ENCODE measurements at regions not wholly inside any gene's neighbourhood (a gene's known extent, or its start where the extent isn't known, plus 50 kb on each side); places are given as distances from the start of the nearest gene placed in this dataset.

- DNase-seq (ENCODE audit: low spot score): no peak
Measured at GRCh38 chr16:24414534-24414933, 124.8 kb upstream of the RBBP6 start.

- no peak for DNase-seq (ENCODE audit: low spot score)
Measured at GRCh38 chr16:24418733-24419132, 120.6 kb upstream of the RBBP6 start.

GRCh38 chr16:24423312-24423711 is 116.1 kb upstream of the RBBP6 start:
- DNase-seq (ENCODE audit: low spot score): no peak

- no peak for DNase-seq (ENCODE audit: low spot score)
Measured at GRCh38 chr16:24424364-24424763, 115.0 kb upstream of the RBBP6 start.

DNA sequence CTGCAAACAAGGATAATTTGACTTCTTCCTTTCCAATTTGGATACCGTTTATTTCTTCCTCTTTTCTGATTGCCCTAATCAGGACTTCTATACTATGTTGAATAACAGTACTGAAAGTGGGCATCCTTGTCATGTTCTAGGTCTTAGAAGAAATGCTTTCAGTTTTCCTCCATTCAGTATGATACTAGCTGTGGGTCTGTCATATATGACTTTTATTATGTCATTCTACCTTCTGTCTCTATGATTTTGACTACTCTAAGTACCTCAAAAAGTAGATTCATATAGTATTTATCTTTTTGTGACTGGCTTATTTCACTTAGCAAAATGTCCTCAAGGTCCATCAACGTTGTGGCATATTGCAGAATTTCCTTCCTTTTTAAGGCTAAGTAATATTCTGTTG is 111.5 kb upstream of the RBBP6 start:
- DNase-seq (ENCODE audit: low spot score): no peak

- no peak for DNase-seq (ENCODE audit: low spot score)
Measured at GRCh38 chr16:24428756-24429155, 110.6 kb upstream of the RBBP6 start.

- peak; percentile 12 for DNase-seq (ENCODE audit: low spot score)
Measured at GRCh38 chr16:24430954-24431760, 108.2 kb upstream of the RBBP6 start.

DNA sequence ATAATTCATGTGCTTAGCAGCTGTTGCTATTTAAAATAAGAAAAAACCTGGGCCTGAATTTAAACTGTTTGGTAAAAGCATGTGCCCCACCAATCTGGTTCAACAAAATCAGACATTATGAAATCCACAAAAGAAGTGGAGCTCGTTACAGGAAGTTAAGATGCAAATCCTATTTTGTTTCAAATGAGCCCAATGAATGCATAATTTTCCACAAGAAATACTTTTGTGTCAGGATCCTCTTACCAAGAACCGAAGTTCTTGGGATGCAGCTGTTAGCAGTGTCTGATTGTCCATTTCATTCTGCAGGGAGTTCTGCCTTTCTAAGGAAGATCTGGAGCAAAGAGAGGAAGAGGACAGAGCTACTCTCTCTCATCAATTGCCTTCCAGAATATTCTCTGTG is 105.7 kb upstream of the RBBP6 start:
- no peak for DNase-seq (ENCODE audit: low spot score)

- no peak for DNase-seq (ENCODE audit: low spot score)
Measured at GRCh38 chr16:24440306-24440705, 99.1 kb upstream of the RBBP6 start.

GRCh38 chr16:24442631-24443030 is 96.7 kb upstream of the RBBP6 start:
- no peak for DNase-seq (ENCODE audit: low spot score)

- DNase-seq (ENCODE audit: low spot score): no peak
Measured at GRCh38 chr16:24445216-24445615, 94.2 kb upstream of the RBBP6 start.

GRCh38 chr16:24446189-24446588 is 93.2 kb upstream of the RBBP6 start:
- no peak for DNase-seq (ENCODE audit: low spot score)

DNA sequence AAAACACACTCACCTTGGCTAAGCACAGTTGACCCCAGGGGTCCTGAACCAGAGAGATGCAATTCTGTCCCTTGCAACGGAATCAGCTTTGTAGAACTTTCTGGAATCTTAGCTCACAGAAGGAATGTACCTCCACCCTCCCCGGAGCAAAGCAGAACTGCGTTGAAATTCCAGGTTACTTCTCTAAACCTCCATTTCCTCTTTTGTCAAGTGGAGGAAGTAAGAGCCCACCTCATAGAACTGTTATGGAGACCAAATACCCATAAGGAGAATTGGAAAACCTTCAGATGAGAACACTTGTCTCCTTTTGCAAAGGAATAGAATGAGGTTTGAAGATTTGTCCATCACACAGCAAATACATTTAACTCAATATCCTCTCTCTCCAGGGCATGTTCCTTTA is 86.6 kb upstream of the RBBP6 start:
- no peak for DNase-seq (ENCODE audit: low spot score)

- no peak for DNase-seq (ENCODE audit: low spot score)
Measured at GRCh38 chr16:24463196-24463945, 76.0 kb upstream of the RBBP6 start.

- no peak for DNase-seq (ENCODE audit: low spot score)
Measured at GRCh38 chr16:24471561-24472350, 67.6 kb upstream of the RBBP6 start.

DNA sequence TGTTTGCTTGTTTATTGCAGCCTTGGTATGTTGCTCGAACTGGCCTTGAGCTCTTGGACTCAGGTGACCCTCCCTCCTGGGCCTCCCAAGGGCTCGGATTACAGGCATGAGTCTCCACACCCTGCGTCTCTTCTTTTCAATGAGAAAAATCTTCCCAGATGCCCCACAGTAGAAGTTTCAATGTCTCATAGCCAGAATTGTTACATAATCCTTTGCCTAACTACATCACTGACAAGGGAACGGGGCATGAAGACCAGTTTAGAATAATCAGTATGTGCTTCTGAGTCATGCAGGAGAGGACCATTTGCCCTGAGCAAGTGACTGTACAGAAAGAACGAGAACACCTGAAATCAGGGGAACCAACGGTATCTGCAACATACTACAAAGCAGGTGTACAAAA is 61.9 kb upstream of the RBBP6 start:
- DNase-seq (ENCODE audit: low spot score): no peak

- no peak for DNase-seq (ENCODE audit: low spot score)
Measured at GRCh38 chr16:24478401-24478800, 61.0 kb upstream of the RBBP6 start.

DNA sequence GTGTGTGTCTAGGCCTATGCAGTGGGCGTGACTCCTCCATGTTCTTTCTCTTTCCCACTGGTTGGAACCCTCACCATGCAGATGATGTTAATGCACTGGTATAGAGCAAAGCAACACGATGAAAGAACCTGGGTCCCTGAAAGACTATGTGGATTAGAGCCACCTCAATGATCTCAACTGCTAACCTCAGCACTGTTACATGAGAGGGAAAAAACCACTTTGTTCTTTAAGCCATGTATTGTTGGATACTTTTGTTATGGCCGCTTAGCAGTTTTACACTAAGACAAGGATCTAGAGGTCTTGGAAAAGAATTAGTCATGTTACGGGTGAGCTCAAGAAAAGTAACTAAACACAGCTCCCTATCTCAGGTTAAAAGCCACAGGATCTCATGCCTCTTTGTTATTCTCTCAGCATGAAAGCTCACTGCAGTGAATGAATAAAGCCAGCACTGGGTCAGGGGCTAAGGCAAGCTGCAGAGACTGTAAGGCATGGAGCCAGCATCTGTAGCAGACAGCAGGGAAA is 56.6 kb upstream of the RBBP6 start:
- no peak for DNase-seq (ENCODE audit: low spot score)

GRCh38 chr16:24488045-24488444 is 51.3 kb upstream of the RBBP6 start:
- no peak for DNase-seq (ENCODE audit: low spot score)
